HG03045 (cell line): ENCODE measurements at regions not wholly inside any gene's neighbourhood (a gene's known extent, or its start where the extent isn't known, plus 50 kb on each side); places are given as distances from the start of the nearest gene placed in this dataset.
"Not testable (repeated sequence)": the region's sequence is repeated elsewhere in the genome, so short reads cannot be mapped to it uniquely, and the experiment has no call there.

Source experiments
- ATAC-seq: cut with Tn5 transposase; IDR thresholded peaks from one replicate; pipeline ENCODE4 v1.9.1; 2021; ENCODE audit warnings: mild to moderate bottlenecking, moderate library complexity; ENCODE audit not compliant: unreplicated experiment

- ATAC-seq, result no peak
These were observed 55.2 kb downstream of the GCC1 start for GRCh38 chr7:127530148-127530547.

GRCh38 chr7:127527561-127527960 lies 57.8 kb downstream of the GCC1 start:
- no peak for ATAC-seq

GRCh38 chr7:127525866-127526480 lies 59.4 kb downstream of the GCC1 start:
- no peak for ATAC-seq

GRCh38 chr7:127516320-127516719 lies 69.1 kb downstream of the GCC1 start:
- no peak for ATAC-seq

GRCh38 chr7:127514499-127514898 lies 70.9 kb downstream of the GCC1 start:
- no peak for ATAC-seq

- ATAC-seq, result no peak
These were observed 72.1 kb downstream of the GCC1 start for GRCh38 chr7:127513311-127513710.

- no peak for ATAC-seq
These were observed 72.7 kb downstream of the GCC1 start for GRCh38 chr7:127512663-127513062.

- no peak for ATAC-seq
These were observed 80.7 kb downstream of the GCC1 start for GRCh38 chr7:127504715-127505114.

GRCh38 chr7:127501817-127502216 lies 83.6 kb downstream of the GCC1 start:
- no peak for ATAC-seq

- ATAC-seq, result no peak
These were observed 94.9 kb upstream of the ZNF800 start for GRCh38 chr7:127487381-127487780.

GRCh38 chr7:127486654-127487053 lies 94.1 kb upstream of the ZNF800 start:
- ATAC-seq, result no peak

GRCh38 chr7:127485482-127485881 lies 93.0 kb upstream of the ZNF800 start:
- ATAC-seq, result no peak

- no peak for ATAC-seq
These were observed 92.4 kb upstream of the ZNF800 start for GRCh38 chr7:127484954-127485353.

- no peak for ATAC-seq
These were observed 86.0 kb upstream of the ZNF800 start for GRCh38 chr7:127478461-127478860.

GRCh38 chr7:127478024-127478355 lies 85.5 kb upstream of the ZNF800 start:
- ATAC-seq, result no peak

- no peak for ATAC-seq
These were observed 85.0 kb upstream of the ZNF800 start for GRCh38 chr7:127477295-127478023.

- no peak for ATAC-seq
These were observed 84.1 kb upstream of the ZNF800 start for GRCh38 chr7:127476618-127477017.

GRCh38 chr7:127474457-127474856 lies 81.9 kb upstream of the ZNF800 start:
- ATAC-seq, result no peak

- ATAC-seq, result no peak
These were observed 80.9 kb upstream of the ZNF800 start for GRCh38 chr7:127473409-127473808.

- ATAC-seq, result no peak
These were observed 67.6 kb upstream of the ZNF800 start for GRCh38 chr7:127460077-127460476.

GRCh38 chr7:127451258-127451657 lies 58.8 kb upstream of the ZNF800 start:
- ATAC-seq, result not testable (repeated sequence)

- ATAC-seq, result no peak
These were observed 56.1 kb upstream of the ZNF800 start for GRCh38 chr7:127448566-127448965.
